GM06990 (cell line): ENCODE measurements at regions not wholly inside any gene's neighbourhood (a gene's known extent, or its start where the extent isn't known, plus 50 kb on each side); places are given as distances from the start of the nearest gene placed in this dataset.

Experiments
- DNase-seq: peaks from one replicate; pipeline ENCODE4 v3.0.0-alpha.2; 2011; ENCODE audit not compliant: insufficient read length; ENCODE audit errors: extremely low read depth
- H3K27me3 ChIP-seq: replicated peaks from 2 replicates; pipeline ENCODE4 v1.6.0; 2011; ENCODE audit warnings: low read length; ENCODE audit not compliant: control insufficient read depth, insufficient read depth
- H3K36me3 ChIP-seq: 2 replicates; pipeline ENCODE4 v1.5.1; 2011; ENCODE audit warnings: low read length; ENCODE audit not compliant: control insufficient read depth, insufficient read depth
- H3K4me3 ChIP-seq: replicated peaks from 2 replicates; pipeline ENCODE4 v1.5.1; 2011; ENCODE audit warnings: low read depth, mild to moderate bottlenecking, control low read depth, low read length
- CTCF ChIP-seq: IDR thresholded peaks from 2 replicates; pipeline ENCODE4 v1.5.1; 2011; ENCODE audit warnings: low read length, control low read depth, mild to moderate bottlenecking, inconsistent platforms; ENCODE audit not compliant: insufficient read depth, poor library complexity, severe bottlenecking

- no peak overlapping the region for H3K4me3 ChIP-seq
- H3K36me3 ChIP-seq = no peaks in the 10 kb centered on the region
- no peaks in the 10 kb centered on the region for H3K27me3 ChIP-seq
- TF ChIP-seq CTCF = no peak
- no peak for DNase-seq
Measured at GRCh38 chr10:91344117-91344856, 65.9 kb upstream of the HECTD2 start.

- Histone ChIP-seq H3K4me3 (no peak overlapping the region), H3K27me3 (no peaks in the 10 kb centered on the region), H3K36me3 (no peaks in the 10 kb centered on the region)
- no peak for TF ChIP-seq CTCF
- DNase-seq = no peak
Measured at GRCh38 chr10:91345716-91346115, 64.4 kb upstream of the HECTD2 start.

- Histone ChIP-seq H3K36me3 (no peaks in the 10 kb centered on the region), H3K27me3 (no peaks in the 10 kb centered on the region), H3K4me3 (no peak overlapping the region)
- DNase-seq = no peak
- no peak for TF ChIP-seq CTCF
Measured at GRCh38 chr10:91347529-91347928, 62.6 kb upstream of the HECTD2 start.

- TF ChIP-seq CTCF = no peak
- no peaks in the 10 kb centered on the region for H3K36me3 ChIP-seq
Measured at GRCh38 chr10:91349381-91349780, 60.8 kb upstream of the HECTD2 start.

GRCh38 chr10:91350651-91351081 lies 59.5 kb upstream of the HECTD2 start:
- Histone ChIP-seq H3K36me3 (no peaks in the 10 kb centered on the region), H3K27me3 (no peaks in the 10 kb centered on the region), H3K4me3 (no peak overlapping the region)
- TF ChIP-seq CTCF = no peak
- DNase-seq = no peak

More at GRCh38 chr10:91349381-91349780, 60.8 kb upstream of the HECTD2 start:
- DNase-seq = no peak
- Histone ChIP-seq H3K4me3 (no peak overlapping the region), H3K27me3 (no peaks in the 10 kb centered on the region)
